Retina (tissue), 1 donor: ENCODE measurements at regions not wholly inside any gene's neighbourhood (a gene's known extent, or its start where the extent isn't known, plus 50 kb on each side); places are given as distances from the start of the nearest gene placed in this dataset.
"Not testable (repeated sequence)": the region's sequence is repeated elsewhere in the genome, so short reads cannot be mapped to it uniquely, and the experiment has no call there.

ENCODE experiments used
- DNase-seq: peaks from one replicate; pipeline ENCODE4 v3.0.0-alpha.2; 2016

DNA sequence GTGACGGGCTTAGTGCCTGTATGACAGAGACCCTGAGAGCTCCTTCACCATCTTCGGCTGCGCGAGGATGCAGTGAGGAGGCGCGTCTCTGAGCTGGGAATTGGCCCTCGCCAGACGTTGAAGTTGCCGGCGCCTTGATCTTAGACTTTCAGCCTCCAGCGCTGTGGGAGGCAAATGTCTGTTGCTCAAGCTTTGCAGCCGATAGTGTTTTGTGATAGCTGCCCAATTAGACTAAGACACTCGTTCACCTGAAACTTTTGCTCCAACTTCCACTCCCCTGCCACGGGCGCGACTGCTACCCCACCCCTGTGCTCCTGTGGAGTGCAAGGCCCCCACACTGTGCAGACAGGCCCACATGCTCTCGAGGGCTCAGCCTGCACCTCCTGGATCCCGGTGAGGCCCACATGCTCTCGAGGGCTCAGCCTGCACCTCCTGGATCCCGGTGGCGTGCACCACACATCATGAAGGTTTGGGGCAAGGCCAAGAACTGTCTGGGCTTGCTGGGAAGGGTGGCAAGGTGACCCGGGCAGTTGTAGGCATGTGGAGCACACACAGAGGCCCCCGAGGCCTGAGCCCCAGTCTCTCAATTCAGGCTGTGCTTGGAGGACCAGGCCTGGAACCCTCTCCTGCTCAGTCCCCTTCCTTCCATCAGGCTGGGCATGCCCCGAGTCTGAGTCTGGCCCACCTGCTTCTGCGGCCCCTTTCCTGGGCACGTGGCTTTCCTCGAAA is 324.6 kb downstream of the TMEM121 start:
- no peak for DNase-seq

DNA sequence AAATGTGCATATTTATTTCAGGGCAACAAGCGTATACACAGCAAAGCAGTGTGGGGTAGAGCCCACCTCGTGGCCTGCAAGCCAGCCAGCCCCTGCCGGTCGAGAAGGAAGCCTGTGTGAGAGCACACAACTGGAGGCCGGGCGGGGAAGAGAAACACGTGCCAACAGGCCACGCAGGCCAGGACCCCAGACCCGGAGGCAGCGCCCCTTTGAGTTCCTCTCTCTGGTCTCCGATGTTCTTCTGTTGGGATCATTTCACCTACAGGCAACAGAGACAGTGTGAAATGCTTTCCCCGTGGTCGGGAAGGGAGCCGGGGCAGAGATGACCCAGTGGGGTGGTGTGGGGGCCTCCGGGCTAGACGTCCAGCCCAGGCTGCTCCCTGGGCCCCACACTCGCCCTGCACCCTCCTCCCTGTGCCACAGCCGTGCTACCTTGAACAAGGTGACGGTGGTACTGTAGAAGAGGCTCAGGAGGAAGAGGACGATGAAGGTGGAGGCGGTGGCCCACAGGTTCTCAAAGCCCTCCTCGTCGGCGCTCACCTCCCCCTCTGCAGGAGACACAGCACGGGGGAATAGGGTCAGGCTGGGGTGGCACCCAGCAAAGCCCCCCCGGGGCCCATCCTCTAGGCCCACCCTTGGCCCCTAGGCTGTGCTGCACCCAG is 325.5 kb downstream of the TMEM121 start:
- DNase-seq, result no peak

DNA sequence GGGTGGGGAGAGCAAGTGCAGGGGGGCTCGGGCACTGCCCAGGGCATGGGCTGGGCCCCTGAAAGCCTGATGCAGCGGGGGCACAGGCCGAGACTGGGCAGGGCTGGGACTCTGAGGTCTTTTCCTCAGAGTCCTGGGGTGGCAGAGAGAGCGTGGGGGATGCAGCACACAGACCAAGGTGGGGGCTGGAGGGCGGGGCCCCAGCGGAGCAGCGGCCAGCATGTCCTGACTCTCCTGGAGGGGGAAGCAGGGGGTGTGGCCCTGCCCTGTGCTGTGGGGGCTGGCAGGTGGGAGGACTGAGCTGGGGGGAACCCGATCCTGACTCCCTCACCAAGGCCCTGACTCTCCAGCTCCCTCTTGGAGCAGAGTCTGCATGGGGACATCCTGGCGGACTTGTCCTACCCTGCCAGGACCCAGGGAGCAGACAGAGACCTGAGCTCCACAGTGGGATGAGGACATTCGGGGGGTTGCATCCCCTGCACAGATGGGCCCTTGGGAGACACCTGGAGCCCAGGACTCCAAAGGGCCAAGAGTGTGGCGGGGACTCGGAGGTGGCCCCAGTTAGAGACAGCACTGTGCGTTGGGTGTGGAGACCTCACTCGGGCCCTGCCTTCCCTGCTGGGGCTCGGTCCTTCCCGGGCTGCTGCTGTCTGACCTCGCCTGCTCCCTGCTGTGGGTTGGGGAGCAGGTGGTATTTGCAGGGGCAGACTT is 326.1 kb downstream of the TMEM121 start:
- DNase-seq, result no peak

DNA sequence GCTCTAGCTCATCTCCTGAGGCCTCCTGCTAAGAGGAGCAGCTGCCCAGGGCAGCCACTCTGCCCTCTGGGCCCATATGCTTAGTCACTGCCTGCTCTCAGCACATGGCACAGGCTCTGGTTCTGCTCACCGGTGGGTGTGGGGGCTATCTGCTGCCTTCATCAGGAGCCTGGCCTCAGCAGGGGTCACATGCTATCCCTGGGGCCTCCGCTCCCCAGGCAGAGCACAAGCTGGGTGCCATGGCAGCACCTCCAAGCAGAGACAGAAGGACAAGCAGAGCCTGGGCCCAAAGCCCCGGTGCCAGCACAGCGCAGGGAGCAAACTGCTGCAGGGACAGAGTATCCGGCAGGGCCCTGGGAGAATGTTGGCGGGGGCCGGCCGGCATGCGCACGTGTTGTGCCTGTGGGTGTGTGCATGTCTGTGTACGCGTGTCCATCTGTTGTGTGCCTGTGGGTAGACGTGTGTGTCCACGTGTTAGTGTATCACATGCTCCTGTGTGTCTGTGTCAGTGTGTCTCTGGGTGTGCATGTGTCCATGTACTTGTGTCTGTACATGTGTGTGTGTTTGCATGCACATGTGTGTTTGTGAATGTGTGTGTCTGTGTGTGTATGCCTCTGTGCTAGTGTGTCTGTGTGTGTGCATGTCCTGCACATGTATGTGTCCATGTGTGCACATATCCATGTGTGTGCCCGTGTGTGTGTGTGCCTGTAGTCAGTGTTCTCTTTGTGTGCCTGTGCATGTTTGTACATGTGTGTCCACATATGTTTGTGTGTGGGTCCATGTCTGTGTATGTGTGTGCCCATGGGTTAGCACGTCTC is 326.9 kb downstream of the TMEM121 start:
- no peak for DNase-seq

DNA sequence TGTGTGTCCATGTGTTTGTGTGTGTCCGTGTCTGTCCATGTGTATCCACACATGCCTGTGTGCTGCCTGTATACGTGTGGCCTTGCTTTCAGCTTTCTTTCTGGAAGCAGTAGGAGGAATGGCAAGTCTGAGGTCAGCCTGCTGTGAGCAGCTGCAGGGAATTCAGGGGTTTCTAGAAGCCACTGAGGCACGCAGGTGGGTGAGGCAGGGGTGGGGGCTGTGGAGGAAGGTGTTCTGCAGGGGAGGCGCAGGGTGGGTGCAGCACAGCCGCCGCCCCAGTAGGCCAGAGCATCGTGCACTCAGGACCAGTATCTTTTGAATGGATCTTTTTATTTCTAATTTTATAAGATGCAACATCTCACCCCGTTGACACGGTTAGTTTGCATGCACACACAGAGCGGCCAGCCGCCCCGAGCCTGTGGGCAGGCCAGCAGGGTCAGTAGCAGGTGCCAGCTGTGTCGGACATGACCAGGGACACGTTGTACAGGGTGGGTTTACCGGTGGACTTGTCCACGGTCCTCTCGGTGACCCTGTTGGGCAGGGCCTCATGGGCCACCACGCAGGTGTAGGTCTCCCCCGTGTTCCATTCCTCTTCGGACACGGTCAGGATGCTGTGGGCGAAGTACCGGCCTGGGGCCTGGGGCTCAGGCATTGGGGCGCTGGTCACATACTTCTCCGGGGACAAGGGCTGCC is 327.7 kb downstream of the TMEM121 start:
- no peak for DNase-seq

DNA sequence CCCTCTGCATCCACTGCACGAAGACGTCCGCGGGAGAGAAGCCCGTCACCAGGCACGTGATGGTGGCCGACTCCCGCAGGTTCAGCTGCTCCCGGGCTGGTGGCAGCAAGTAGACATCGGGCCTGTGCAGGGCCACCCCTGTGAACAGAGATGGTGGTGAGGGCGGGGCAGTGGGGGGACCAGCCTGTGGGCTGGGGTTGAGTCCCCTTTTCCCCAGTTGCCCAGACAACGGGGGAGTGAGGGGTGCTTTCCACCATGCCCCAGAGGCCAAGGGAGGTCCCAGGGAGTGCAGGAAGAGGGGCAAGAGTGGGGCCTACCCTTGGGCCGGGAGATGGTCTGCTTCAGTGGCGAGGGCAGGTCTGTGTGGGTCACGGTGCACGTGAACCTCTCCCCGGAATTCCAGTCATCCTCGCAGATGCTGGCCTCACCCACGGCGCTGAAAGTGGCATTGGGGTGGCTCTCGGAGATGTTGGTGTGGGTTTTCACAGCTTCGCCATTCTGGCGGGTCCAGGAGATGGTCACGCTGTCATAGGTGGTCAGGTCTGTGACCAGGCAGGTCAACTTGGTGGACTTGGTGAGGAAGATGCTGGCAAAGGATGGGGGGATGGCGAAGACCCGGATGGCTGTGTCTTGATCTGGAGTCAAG is 328.3 kb downstream of the TMEM121 start:
- DNase-seq, result no peak

DNA sequence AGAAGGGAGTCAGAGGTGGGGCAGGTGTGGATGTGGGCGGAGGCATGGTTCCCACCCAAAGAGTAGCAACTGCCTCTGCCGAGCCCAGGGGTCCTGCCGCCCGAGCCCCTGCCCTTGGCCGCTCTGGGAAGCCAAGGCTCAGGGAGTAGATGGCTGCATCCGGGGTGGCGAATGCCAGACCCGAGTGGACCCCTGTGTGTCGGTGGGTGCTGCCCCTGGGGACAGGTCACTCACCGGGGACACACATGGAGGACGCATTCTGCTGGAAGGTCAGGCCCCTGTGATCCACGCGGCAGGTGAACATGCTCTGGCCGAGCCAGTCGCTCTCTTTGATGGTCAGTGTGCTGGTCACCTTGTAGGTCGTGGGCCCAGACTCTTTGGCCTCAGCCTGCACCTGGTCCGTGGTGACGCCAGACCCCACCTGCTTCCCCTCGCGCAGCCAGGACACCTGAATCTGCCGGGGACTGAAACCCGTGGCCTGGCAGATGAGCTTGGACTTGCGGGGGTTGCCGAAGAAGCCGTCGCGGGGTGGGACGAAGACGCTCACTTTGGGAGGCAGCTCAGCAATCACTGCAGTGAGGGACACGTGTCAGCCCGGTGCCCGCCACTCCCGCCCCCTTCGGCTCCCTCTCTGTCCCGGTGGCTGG is 329.0 kb downstream of the TMEM121 start:
- DNase-seq, result no peak

DNA sequence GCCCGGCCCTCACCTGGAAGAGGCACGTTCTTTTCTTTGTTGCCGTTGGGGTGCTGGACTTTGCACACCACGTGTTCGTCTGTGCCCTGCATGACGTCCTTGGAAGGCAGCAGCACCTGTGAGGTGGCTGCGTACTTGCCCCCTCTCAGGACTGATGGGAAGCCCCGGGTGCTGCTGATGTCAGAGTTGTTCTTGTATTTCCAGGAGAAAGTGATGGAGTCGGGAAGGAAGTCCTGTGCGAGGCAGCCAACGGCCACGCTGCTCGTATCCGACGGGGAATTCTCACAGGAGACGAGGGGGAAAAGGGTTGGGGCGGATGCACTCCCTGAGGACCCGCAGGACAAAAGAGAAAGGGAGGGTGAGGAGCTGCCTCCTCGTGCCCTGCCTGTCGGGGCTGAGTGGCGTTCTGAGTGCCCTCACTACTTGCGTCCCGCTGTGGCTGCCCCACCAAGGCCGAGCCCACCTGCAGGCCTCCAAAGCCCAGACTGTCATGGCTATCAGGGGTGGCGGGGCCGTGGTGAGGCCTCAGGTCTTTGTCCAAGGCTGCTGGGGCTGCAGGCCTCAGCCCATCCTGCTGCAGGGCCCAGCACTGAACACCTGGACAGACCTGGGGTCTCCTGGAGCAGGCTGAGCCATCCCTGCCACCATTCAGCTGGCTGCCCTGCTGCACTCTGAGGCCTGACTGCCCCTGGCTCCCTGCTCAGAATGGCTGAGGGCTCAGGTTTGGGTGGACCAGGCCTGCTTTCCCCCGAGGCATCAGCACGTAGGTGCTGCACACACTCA is 329.7 kb downstream of the TMEM121 start:
- no peak for DNase-seq

DNA sequence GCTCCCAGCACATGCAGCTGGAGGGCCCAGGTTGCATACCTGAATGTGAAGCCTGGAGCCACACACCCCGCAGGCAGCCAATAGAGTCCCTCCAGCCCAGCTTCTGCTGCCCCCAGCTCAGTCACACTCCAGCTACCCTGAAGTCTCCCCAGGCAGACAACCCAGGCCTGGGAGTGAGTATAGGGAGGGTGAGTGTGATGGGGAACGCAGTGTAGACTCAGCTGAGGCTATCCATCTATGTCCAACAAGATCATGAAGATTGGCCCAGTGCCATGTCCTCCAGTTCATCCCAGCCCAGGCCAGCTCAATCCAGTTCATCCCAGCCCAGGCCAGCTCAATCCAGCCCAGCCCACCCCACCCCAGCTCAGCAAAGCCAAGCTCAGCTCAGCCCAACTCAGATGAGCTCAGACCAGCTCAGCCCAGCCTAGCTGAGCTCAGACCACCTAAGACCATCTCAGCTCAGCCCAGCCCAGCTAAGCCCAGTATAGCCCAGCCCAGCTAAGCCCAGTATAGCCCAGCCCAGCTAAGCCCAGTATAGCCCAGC is 330.4 kb downstream of the TMEM121 start:
- no peak for DNase-seq

DNA sequence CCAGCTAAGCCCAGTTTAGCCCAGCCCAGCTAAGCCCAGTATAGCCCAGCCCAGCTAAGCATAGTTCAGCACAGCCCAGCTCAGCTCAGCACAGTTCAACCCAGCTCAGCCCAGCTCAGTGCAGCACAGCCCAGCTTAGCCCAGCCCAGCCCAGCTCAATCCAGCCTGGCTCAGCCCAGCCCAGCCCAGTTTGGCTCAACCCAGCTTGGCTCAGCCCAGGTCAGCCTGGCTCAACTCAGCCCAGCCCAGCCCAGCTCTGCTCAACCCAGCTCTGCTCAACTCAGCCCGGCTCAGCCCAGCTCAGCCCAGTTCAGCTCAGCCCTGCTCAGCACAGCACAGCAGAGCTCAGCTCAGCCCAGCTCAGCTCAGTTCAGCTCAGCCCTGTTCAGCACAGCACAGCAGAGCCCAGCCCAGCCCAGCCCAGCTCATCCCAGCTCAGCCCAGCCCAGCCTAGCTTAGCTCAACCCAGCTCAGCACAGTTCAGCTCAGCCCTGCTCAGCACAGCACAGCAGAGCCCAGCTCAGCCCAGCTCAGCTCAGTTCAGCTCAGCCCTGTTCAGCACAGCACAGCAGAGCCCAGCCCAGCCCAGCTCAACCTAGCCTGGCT is 330.9 kb downstream of the TMEM121 start:
- no peak for DNase-seq

DNA sequence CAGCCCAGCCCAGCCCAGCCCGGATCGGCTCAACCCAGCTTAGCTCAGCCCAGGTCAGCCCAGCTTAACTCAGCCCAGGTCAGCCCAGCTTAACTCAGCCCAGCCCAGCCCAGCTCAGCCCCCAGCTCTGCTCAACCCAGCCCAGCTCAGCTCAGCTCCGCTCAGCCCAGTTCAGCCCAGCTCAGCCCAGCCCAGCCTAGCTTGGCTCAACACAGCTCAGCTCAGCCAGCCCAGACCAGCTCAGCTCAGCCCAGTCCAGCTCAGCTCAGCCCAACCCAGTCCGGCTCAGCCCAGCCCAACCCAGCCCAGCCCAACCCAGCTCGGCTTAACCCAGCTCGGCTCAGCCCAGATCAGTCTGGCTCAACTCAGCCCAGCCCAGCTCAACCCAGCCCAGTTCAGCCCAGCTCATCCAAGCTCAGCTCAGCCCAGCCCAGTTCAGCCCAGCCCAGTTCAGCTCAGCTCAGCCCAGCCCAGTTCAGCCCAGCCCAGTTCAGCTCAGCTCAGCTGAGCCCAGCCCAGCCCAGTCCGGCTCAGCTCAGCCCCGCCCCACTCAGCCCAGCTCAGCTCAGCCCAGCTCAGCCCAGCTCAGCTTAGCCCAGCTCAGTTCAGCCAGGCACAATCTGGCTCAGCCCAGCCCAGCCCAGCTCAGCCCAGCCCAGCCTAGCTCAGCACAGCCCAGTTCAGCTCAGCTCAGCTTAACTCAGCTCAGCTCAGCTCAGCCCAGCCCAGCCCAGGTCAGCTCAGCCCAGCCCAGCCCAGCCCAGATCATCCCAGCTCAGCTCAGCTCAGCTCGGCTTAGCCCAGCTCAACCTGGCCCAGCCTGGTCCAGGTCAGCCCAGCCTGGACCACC is 331.7 kb downstream of the TMEM121 start:
- no peak for DNase-seq

DNA sequence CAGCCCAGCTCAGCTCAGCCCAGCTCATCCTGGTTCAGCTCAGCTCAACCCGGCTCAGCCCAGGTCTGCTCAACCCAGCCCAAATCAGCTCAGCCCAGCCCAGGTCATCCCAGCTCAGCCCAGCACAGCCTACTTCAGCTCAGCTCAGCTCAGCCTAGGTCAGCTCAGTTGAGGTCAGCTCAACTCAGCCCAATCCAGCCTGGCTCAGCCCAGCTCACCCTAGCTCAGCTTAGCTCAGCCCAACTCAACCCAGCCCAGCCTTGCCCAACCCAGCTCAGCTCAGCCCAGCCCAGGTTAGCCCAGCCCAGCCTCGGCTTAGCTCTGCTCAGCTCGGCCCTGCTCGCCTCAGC is 332.3 kb downstream of the TMEM121 start:
- no peak for DNase-seq

DNA sequence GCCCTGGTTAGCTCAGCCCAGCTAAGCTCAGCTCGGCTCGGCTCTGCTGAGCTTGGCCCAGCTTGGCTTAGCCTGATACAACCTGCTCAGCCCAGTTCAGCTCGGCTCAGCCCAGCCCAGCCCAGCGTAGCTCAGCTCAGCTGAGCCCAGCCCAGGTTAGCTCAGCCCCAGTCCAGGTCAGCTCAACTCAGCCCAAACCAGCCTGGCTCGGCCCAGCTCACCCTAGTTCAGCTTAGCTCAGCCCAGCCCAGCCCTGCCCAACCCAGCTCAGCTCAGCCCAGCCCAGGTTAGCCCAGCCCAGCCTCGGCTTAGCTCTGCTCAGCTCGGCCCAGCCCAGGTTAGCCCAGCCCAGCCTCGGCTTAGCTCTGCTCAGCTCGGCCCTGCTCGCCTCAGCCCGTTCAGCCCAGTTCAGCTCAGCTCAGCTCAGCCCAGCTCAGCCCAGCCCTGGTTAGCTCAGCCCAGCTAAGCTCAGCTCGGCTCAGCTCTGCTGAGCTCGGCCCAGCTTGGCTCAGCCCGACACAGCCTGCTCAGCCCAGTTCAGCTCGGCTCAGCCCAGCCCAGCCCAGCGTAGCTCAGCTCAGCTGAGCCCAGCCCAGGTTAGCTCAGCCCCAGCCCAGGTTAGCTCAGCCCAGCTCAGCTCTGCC is 332.8 kb downstream of the TMEM121 start:
- not testable (repeated sequence) for DNase-seq

DNA sequence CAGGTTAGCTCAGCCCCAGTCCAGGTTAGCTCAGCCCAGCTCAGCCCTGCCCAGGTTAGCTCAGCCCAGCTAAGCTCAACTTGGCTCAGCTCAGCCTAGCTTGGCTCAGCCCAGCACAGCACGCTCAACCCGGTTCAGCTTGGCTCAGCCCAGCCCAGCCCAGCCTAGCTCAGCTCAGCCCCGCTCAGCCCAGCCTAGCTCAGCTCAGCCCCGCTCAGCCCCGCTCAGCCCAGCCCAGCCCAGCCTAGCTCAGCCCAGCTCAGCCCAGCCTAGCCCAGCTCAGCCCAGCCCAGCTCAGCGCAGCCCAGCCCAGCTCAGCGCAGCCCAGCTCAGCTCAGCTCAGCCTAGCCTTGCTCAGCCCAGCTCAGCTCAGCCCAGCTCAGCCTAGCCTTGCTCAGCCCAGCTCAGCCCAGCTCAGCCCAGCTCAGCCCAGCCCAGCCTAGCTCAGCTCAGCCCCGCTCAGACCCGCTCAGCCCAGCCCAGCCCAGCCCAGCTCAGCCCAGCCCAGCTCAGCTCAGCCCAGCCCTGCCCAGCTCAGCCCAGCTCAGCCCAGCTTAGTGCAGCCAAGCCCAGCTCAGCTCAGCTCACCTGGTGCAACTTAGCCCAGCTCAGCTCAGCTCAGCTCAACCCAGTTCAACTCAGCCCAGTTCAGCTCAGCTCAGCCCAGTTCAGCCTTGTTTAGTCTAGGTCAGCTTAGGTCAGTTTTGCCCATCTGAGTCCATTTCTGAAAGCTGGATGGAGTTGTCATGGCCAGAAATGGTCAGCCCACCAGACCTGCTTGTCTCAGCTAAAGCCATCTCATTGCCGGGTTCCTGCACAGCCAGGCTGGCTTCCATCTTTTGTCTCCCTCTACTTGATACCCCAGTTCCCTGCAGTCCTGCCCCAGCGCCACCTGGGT is 333.6 kb downstream of the TMEM121 start:
- no peak for DNase-seq

DNA sequence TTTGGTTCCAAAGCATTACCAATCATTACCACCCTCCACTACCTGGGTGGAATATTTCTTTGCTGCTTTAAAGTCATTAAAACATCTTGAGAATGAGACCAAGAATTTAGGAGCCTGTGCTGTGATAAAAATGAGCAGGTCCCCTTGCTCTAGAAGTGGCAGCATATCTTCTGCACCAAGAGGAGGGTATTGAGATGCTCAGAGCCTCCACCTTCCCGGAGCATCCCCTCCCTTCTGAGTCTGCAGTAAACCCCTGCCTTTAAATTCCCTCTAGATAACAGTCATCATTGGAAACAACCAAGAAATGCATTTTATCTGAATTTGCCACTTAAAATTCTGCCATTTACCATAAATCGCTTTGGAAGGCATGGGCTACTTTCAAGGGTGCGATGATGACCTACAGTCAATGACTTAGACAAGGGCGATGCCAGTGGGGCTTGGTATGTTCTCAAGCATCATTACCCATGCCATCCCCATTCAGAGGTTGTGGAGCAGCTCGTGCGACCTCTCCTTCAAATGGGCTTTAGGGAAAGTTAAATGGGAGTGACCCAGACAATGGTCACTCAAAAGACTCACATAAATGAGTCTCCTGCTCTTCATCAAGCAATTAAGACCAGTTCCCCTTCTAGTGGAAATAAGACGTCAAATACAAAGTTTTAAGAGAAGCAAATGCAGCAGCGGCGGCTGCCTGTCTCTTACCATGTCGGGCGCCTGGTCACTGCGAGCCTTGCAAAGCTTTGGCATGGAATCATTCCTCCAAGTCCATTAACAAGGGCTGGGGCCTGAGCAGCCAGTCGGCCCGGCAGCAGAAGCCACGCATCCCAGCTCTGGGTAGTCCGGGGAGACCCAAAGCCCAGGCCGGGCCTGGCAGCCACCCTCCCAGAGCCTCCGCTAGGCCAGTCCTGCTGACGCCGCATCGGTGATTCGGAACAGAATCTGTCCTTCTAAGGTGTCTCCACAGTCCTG is 334.5 kb downstream of the TMEM121 start:
- no peak for DNase-seq

DNA sequence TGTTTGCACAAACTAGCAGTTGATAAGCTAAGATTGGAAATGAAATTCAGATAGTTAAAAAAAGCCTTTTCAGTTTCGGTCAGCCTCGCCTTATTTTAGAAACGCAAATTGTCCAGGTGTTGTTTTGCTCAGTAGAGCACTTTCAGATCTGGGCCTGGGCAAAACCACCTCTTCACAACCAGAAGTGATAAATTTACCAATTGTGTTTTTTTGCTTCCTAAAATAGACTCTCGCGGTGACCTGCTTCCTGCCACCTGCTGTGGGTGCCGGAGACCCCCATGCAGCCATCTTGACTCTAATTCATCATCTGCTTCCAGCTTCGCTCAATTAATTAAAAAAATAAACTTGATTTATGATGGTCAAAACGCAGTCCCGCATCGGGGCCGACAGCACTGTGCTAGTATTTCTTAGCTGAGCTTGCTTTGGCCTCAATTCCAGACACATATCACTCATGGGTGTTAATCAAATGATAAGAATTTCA is 335.6 kb downstream of the TMEM121 start:
- no peak for DNase-seq
